ENCODE measurements at regions not wholly inside any gene's neighbourhood (a gene's known extent, or its start where the extent isn't known, plus 50 kb on each side); places are given as distances from the start of the nearest gene placed in this dataset.
"Not testable (repeated sequence)": the region's sequence is repeated elsewhere in the genome, so short reads cannot be mapped to it uniquely, and the experiment has no call there.

GRCh38 chr3:73827725-73828211, 203.0 kb upstream of the PDZRN3 start:
- Mint-ChIP-seq H3K36me3 (ENCODE audit: insufficient read depth) (no peaks in the 10 kb centered on the region), H3K27me3 (no peaks in the 10 kb centered on the region), H3K27ac (no peak overlapping the region), H3K4me3 (no peak overlapping the region), H3K9me3 (peaks cover 7 to 20% of the 10 kb centered on the region in 2 donors), H3K4me1 (ENCODE audit: low read depth in 2 of 2) (no peaks in the 10 kb centered on the region)
- DNase-seq: no peak
- no peak for ATAC-seq (replicated peaks)

- H3K36me3 Mint-ChIP-seq (ENCODE audit: insufficient read depth): no peaks in the 10 kb centered on the region
- H3K4me3 Mint-ChIP-seq: no peak overlapping the region
- H3K27ac Mint-ChIP-seq: no peak overlapping the region
- no peaks in the 10 kb centered on the region for H3K4me1 Mint-ChIP-seq (ENCODE audit: low read depth in 2 of 2)
- H3K27me3 Mint-ChIP-seq: no peaks in the 10 kb centered on the region
- H3K9me3 Mint-ChIP-seq: peaks cover 7 to 26% of the 10 kb centered on the region in 2 donors
- no peak for ATAC-seq (replicated peaks)
- DNase-seq: no peak
These were observed 202.5 kb upstream of the PDZRN3 start for GRCh38 chr3:73827204-73827603.

GRCh38 chr3:73820896-73821295, 196.2 kb upstream of the PDZRN3 start:
- H3K27me3 Mint-ChIP-seq; H3K36me3 Mint-ChIP-seq (ENCODE audit: insufficient read depth); H3K27ac Mint-ChIP-seq; DNase-seq; H3K4me1 Mint-ChIP-seq (ENCODE audit: low read depth in 2 of 2); H3K4me3 Mint-ChIP-seq; ATAC-seq (replicated peaks): not testable (repeated sequence)
- peaks cover 3 to 25% of the 10 kb centered on the region in 2 donors for H3K9me3 Mint-ChIP-seq

GRCh38 chr3:73820431-73820830, 195.7 kb upstream of the PDZRN3 start:
- Mint-ChIP-seq H3K9me3 (peaks cover 3 to 21% of the 10 kb centered on the region in 2 donors), H3K27me3 (no peaks in the 10 kb centered on the region), H3K4me1 (ENCODE audit: low read depth in 2 of 2) (no peaks in the 10 kb centered on the region), H3K4me3 (no peak overlapping the region), H3K27ac (no peak overlapping the region), H3K36me3 (ENCODE audit: insufficient read depth) (no peaks in the 10 kb centered on the region)
- ATAC-seq (replicated peaks) (no peak), DNase-seq (no peak)

- no peak for ATAC-seq (replicated peaks)
These were observed 191.2 kb upstream of the PDZRN3 start for GRCh38 chr3:73815966-73816365.

GRCh38 chr3:73813692-73814292, 189.1 kb upstream of the PDZRN3 start:
- H3K9me3 Mint-ChIP-seq: peaks cover 11 to 28% of the 10 kb centered on the region in 2 donors
- DNase-seq: no peak
- H3K27ac Mint-ChIP-seq: no peak overlapping the region
- ATAC-seq (replicated peaks): no peak
- no peaks in the 10 kb centered on the region for H3K36me3 Mint-ChIP-seq (ENCODE audit: insufficient read depth)
- H3K27me3 Mint-ChIP-seq: no peaks in the 10 kb centered on the region
- H3K4me3 Mint-ChIP-seq: no peak overlapping the region
- H3K4me1 Mint-ChIP-seq (ENCODE audit: low read depth in 2 of 2): no peaks in the 10 kb centered on the region

More at GRCh38 chr3:73815966-73816365, 191.2 kb upstream of the PDZRN3 start:
- Mint-ChIP-seq H3K36me3 (ENCODE audit: insufficient read depth) (no peaks in the 10 kb centered on the region), H3K9me3 (peaks cover 12 to 30% of the 10 kb centered on the region in 2 donors), H3K4me3 (no peak overlapping the region), H3K27me3 (no peaks in the 10 kb centered on the region), H3K4me1 (ENCODE audit: low read depth in 2 of 2) (no peaks in the 10 kb centered on the region), H3K27ac (no peak overlapping the region)
- DNase-seq: no peak

GRCh38 chr3:73813291-73813690, 188.6 kb upstream of the PDZRN3 start:
- H3K4me1 Mint-ChIP-seq (ENCODE audit: low read depth in 2 of 2): no peaks in the 10 kb centered on the region
- no peak overlapping the region for H3K27ac Mint-ChIP-seq
- no peak for DNase-seq
- H3K27me3 Mint-ChIP-seq: no peaks in the 10 kb centered on the region
- ATAC-seq (replicated peaks): no peak
- no peak overlapping the region for H3K4me3 Mint-ChIP-seq
- no peaks in the 10 kb centered on the region for H3K36me3 Mint-ChIP-seq (ENCODE audit: insufficient read depth)
- H3K9me3 Mint-ChIP-seq: peaks cover 10 to 23% of the 10 kb centered on the region in 2 donors

- no peaks in the 10 kb centered on the region for H3K4me1 Mint-ChIP-seq (ENCODE audit: low read depth in 2 of 2)
- ATAC-seq (replicated peaks) (no peak), DNase-seq (no peak)
- H3K9me3 Mint-ChIP-seq: peaks cover 10 to 21% of the 10 kb centered on the region in 2 donors
- H3K27me3 Mint-ChIP-seq: no peaks in the 10 kb centered on the region
- H3K27ac Mint-ChIP-seq: no peak overlapping the region
- no peak overlapping the region for H3K4me3 Mint-ChIP-seq
- H3K36me3 Mint-ChIP-seq (ENCODE audit: insufficient read depth): no peaks in the 10 kb centered on the region
These were observed 187.3 kb upstream of the PDZRN3 start for GRCh38 chr3:73812054-73812453.

GRCh38 chr3:73808862-73809509, 184.2 kb upstream of the PDZRN3 start:
- Mint-ChIP-seq H3K36me3 (ENCODE audit: insufficient read depth) (no peaks in the 10 kb centered on the region), H3K4me3 (no peak overlapping the region), H3K27me3 (no peaks in the 10 kb centered on the region), H3K9me3 (peaks cover 6 to 8% of the 10 kb centered on the region in 2 donors), H3K4me1 (ENCODE audit: low read depth in 2 of 2) (no peaks in the 10 kb centered on the region), H3K27ac (no peak overlapping the region)
- DNase-seq (no peak), ATAC-seq (replicated peaks) (no peak)

- ATAC-seq (replicated peaks) (no peak), DNase-seq (no peak)
- H3K4me3 Mint-ChIP-seq: no peak overlapping the region
- no peaks in the 10 kb centered on the region for H3K36me3 Mint-ChIP-seq (ENCODE audit: insufficient read depth)
- no peak overlapping the region for H3K27ac Mint-ChIP-seq
- H3K9me3 Mint-ChIP-seq: peaks cover 3 to 21% of the 10 kb centered on the region in 2 donors
- no peaks in the 10 kb centered on the region for H3K27me3 Mint-ChIP-seq
- no peaks in the 10 kb centered on the region for H3K4me1 Mint-ChIP-seq (ENCODE audit: low read depth in 2 of 2)
These were observed 180.7 kb upstream of the PDZRN3 start for GRCh38 chr3:73805435-73805834.

- ATAC-seq (replicated peaks): no peak
- no peaks in the 10 kb centered on the region for H3K4me1 Mint-ChIP-seq (ENCODE audit: low read depth in 2 of 2)
- no peak for DNase-seq
- no peaks in the 10 kb centered on the region for H3K36me3 Mint-ChIP-seq (ENCODE audit: insufficient read depth)
- H3K27ac Mint-ChIP-seq: no peak overlapping the region
- H3K27me3 Mint-ChIP-seq: no peaks in the 10 kb centered on the region
- peaks cover 6 to 23% of the 10 kb centered on the region in 2 donors for H3K9me3 Mint-ChIP-seq
- no peak overlapping the region for H3K4me3 Mint-ChIP-seq
These were observed 179.5 kb upstream of the PDZRN3 start for GRCh38 chr3:73804204-73804603.

- H3K4me3 Mint-ChIP-seq: no peak overlapping the region
- DNase-seq: no peak
- H3K9me3 Mint-ChIP-seq: peaks cover 6 to 23% of the 10 kb centered on the region in 2 donors
- no peak overlapping the region for H3K27ac Mint-ChIP-seq
- H3K4me1 Mint-ChIP-seq (ENCODE audit: low read depth in 2 of 2): no peaks in the 10 kb centered on the region
- H3K27me3 Mint-ChIP-seq: no peaks in the 10 kb centered on the region
- no peaks in the 10 kb centered on the region for H3K36me3 Mint-ChIP-seq (ENCODE audit: insufficient read depth)
- ATAC-seq (replicated peaks): no peak
These were observed 176.7 kb upstream of the PDZRN3 start for GRCh38 chr3:73801444-73801843.

- Mint-ChIP-seq H3K4me1 (ENCODE audit: low read depth in 2 of 2) (no peaks in the 10 kb centered on the region), H3K4me3 (no peak overlapping the region), H3K36me3 (ENCODE audit: insufficient read depth) (no peaks in the 10 kb centered on the region), H3K27ac (no peak overlapping the region), H3K27me3 (no peaks in the 10 kb centered on the region), H3K9me3 (peaks cover 3 to 20% of the 10 kb centered on the region in 2 donors)
- ATAC-seq (replicated peaks) (no peak), DNase-seq (no peak)
These were observed 172.6 kb upstream of the PDZRN3 start for GRCh38 chr3:73797311-73797710.

- Mint-ChIP-seq H3K4me1 (ENCODE audit: low read depth in 2 of 2) (no peaks in the 10 kb centered on the region), H3K4me3 (no peak overlapping the region), H3K27ac (no peak overlapping the region), H3K36me3 (ENCODE audit: insufficient read depth) (no peaks in the 10 kb centered on the region), H3K9me3 (peaks cover 3 to 19% of the 10 kb centered on the region in 2 donors), H3K27me3 (no peaks in the 10 kb centered on the region)
- DNase-seq (no peak), ATAC-seq (replicated peaks) (no peak)
These were observed 171.6 kb upstream of the PDZRN3 start for GRCh38 chr3:73796382-73796781.

Measured in effector memory CD8-positive, alpha-beta T cell (primary cell).